Neural progenitor cell (in vitro differentiated cells): ENCODE measurements at regions not wholly inside any gene's neighbourhood (a gene's known extent, or its start where the extent isn't known, plus 50 kb on each side); places are given as distances from the start of the nearest gene placed in this dataset.

Experiments
- EZH2 ChIP-seq: fragments of 200-600 bp; sonication (generic); IDR thresholded peaks from 2 replicates; pipeline ENCODE4 v1.6.1; 2017; ENCODE audit warnings: antibody characterized with exemption, mild to moderate bottlenecking, moderate library complexity
- TF ChIP-seq, protein P1 (sequence below): fragments of 200-600 bp; sonication (generic); IDR thresholded peaks from 2 replicates; pipeline ENCODE4 v1.5.1; 2017; ENCODE audit warnings: antibody characterized with exemption, mild to moderate bottlenecking

DNA sequence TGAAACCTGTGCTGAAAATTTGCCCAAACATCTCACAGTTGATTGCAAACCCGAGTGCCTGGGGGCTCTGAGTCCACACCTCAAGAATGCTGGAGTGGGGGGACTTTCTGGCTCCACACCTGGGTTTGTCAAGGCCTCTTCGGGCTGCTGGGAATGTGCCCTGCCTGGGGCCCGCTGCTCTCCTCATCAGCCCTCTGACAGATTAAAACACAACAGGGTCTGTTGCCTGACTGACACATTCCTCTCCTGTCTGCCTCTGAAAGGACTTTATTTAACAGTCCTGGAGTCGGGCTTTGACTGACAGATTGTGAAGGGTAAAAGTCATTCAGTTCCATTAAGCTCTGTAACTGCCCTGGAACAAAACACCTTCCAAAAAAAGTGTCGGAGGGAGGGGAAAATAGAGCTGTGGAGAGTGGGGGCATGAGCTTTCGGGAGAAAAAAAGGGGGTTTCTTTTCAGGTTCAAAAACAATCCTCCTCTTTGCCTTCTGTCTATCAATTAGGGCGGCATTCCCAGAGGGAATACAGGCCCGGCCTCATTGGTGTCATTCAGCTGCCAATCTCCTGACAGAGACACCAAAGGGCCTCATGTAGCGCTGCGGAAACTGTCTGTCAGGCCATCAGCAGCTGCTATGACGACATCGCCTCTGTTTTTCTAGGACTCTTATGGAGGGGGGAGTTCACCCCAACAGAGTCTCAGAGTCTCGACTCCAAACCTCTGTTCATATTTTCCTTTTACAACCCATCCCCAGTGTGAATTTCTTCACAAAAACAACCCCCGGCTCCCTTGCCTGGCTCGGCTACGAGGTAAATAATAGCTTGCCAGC is 398.8 kb upstream of the NFE2L3 start:
- TF ChIP-seq, protein P1, sequence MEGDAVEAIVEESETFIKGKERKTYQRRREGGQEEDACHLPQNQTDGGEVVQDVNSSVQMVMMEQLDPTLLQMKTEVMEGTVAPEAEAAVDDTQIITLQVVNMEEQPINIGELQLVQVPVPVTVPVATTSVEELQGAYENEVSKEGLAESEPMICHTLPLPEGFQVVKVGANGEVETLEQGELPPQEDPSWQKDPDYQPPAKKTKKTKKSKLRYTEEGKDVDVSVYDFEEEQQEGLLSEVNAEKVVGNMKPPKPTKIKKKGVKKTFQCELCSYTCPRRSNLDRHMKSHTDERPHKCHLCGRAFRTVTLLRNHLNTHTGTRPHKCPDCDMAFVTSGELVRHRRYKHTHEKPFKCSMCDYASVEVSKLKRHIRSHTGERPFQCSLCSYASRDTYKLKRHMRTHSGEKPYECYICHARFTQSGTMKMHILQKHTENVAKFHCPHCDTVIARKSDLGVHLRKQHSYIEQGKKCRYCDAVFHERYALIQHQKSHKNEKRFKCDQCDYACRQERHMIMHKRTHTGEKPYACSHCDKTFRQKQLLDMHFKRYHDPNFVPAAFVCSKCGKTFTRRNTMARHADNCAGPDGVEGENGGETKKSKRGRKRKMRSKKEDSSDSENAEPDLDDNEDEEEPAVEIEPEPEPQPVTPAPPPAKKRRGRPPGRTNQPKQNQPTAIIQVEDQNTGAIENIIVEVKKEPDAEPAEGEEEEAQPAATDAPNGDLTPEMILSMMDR: no peak
- no peak for TF ChIP-seq EZH2
